Dermis microvascular lymphatic vessel endothelial cell (primary cell): ENCODE measurements at regions not wholly inside any gene's neighbourhood (a gene's known extent, or its start where the extent isn't known, plus 50 kb on each side); places are given as distances from the start of the nearest gene placed in this dataset.

Experiments
- DNase-seq, 2 donors: peaks; one replicate each; pipeline versions ENCODE4 v3.0.0 to v3.0.0-alpha.2; 2010; ENCODE audit warnings: low read depth in 2 of 2

- DNase-seq: peak; percentile 60 to 80
Observed at GRCh38 chr2:13006829-13007717, 290.3 kb downstream of the TRIB2 start.

GRCh38 chr2:13009027-13009642 lies 292.4 kb downstream of the TRIB2 start:
- no peak for DNase-seq

GRCh38 chr2:13010283-13010682 lies 293.5 kb downstream of the TRIB2 start:
- DNase-seq: no peak

GRCh38 chr2:13014783-13015182 lies 298.0 kb downstream of the TRIB2 start:
- no peak for DNase-seq

GRCh38 chr2:13015532-13016320 lies 299.0 kb downstream of the TRIB2 start:
- no peak for DNase-seq

GRCh38 chr2:13018490-13018889 lies 301.8 kb downstream of the TRIB2 start:
- DNase-seq: no peak

GRCh38 chr2:13019781-13020180 lies 303.0 kb downstream of the TRIB2 start:
- DNase-seq: no peak

GRCh38 chr2:13020469-13020868 lies 303.7 kb downstream of the TRIB2 start:
- no peak for DNase-seq

- no peak for DNase-seq
Observed at GRCh38 chr2:13021470-13021957, 304.8 kb downstream of the TRIB2 start.

- DNase-seq: no peak
Observed at GRCh38 chr2:13030606-13031005, 313.9 kb downstream of the TRIB2 start.

GRCh38 chr2:13034861-13035260 lies 318.1 kb downstream of the TRIB2 start:
- peak in 1 of 2 donors; percentile 7 for DNase-seq

- no peak for DNase-seq
Observed at GRCh38 chr2:13035866-13036265, 319.1 kb downstream of the TRIB2 start.

- no peak for DNase-seq
Observed at GRCh38 chr2:13040043-13040442, 323.3 kb downstream of the TRIB2 start.

GRCh38 chr2:13046557-13047165 lies 329.9 kb downstream of the TRIB2 start:
- DNase-seq: peak; percentile 3 to 14

- DNase-seq: no peak
Observed at GRCh38 chr2:13050764-13051163, 334.0 kb downstream of the TRIB2 start.

GRCh38 chr2:13052547-13052946 lies 335.8 kb downstream of the TRIB2 start:
- no peak for DNase-seq

GRCh38 chr2:13056259-13056843 lies 339.6 kb downstream of the TRIB2 start:
- peak; percentile 7 to 34 for DNase-seq

GRCh38 chr2:13057671-13058070 lies 340.9 kb downstream of the TRIB2 start:
- DNase-seq: no peak

- no peak for DNase-seq
Observed at GRCh38 chr2:13066676-13067075, 349.9 kb downstream of the TRIB2 start.

GRCh38 chr2:13067508-13067907 lies 350.8 kb downstream of the TRIB2 start:
- DNase-seq: no peak

- DNase-seq: no peak
Observed at GRCh38 chr2:13089971-13090370, 373.2 kb downstream of the TRIB2 start.
